IMR-90 (cell line): ENCODE measurements at regions not wholly inside any gene's neighbourhood (a gene's known extent, or its start where the extent isn't known, plus 50 kb on each side); places are given as distances from the start of the nearest gene placed in this dataset.

Experiments
- ATAC-seq: fragments of 200-7000 bp; cut with Tn5 transposase; 2 replicates; pipeline ENCODE4 v1.9.1; 2020; ENCODE audit warnings: low read depth, mild to moderate bottlenecking, moderate library complexity
- BruUV-seq: library from RNA; stranded (reverse); fragments of 400-500 nt; replicated peaks from 2 replicates; lab custom pipeline; 2021; lab: Mats Ljungman, UMichigan
- CTCF ChIA-PET: fragments of 300-600 bp; formaldehyde crosslinking; extraction: SDS; loops from one replicate; lab custom pipeline; 2021; ENCODE audit warnings: antibody characterized with exemption; lab: Yijun Ruan, JAX
- POLR2A ChIA-PET: fragments of 300-600 bp; sonication (Branson Sonifier 250); formaldehyde crosslinking; loops from one replicate; lab custom pipeline; 2022; ENCODE audit warnings: antibody characterized with exemption; ENCODE audit not compliant: unreplicated experiment; lab: Charles Lee
- DNase-seq: peaks from one replicate; pipeline ENCODE4 v3.0.0; 2013
- H2AFZ ChIP-seq: replicated peaks from 2 replicates; pipeline ENCODE3; 2013; ENCODE audit warnings: low read length, mild to moderate bottlenecking; ENCODE audit not compliant: poor library complexity
- H2AK5ac ChIP-seq: 2 replicates; pipeline ENCODE4 v1.6.1; 2013; ENCODE audit warnings: low read depth, low read length, inconsistent platforms
- H2AK9ac ChIP-seq: replicated peaks from 2 replicates; pipeline ENCODE3; 2013; ENCODE audit warnings: mild to moderate bottlenecking, low read depth, low read length, moderate library complexity; ENCODE audit not compliant: poor library complexity
- H2BK120ac ChIP-seq: 2 replicates; pipeline ENCODE4 v1.6.1; 2013; ENCODE audit warnings: low read depth, low read length, inconsistent platforms
- H2BK15ac ChIP-seq: 3 replicates; pipeline ENCODE4 v1.6.1; 2013; ENCODE audit warnings: low read depth, low read length, inconsistent platforms
- H2BK20ac ChIP-seq: 2 replicates; pipeline ENCODE4 v1.6.1; 2013; ENCODE audit warnings: low read depth, mild to moderate bottlenecking, inconsistent platforms, low read length, moderate library complexity
- H2BK5ac ChIP-seq: 2 replicates; pipeline ENCODE4 v1.6.1; 2013; ENCODE audit warnings: mild to moderate bottlenecking, low read depth, low read length, inconsistent platforms; ENCODE audit not compliant: poor library complexity, severe bottlenecking
- H3K14ac ChIP-seq: replicated peaks from 2 replicates; pipeline ENCODE4 v1.6.1; 2013; ENCODE audit warnings: low read depth, low read length, inconsistent platforms
- H3K18ac ChIP-seq: 2 replicates; pipeline ENCODE4 v1.6.1; 2013; ENCODE audit warnings: low read depth, low read length, control low read depth
- H3K23ac ChIP-seq: 2 replicates; pipeline ENCODE4 v1.6.1; 2013; ENCODE audit warnings: low read depth, low read length, inconsistent platforms
- H3K27ac ChIP-seq: 2 replicates; pipeline ENCODE4 v1.5.1; 2013; ENCODE audit warnings: mild to moderate bottlenecking, control low read depth, low read length; ENCODE audit not compliant: insufficient read depth
- H3K27me3 ChIP-seq: 2 replicates; pipeline ENCODE4 v1.6.1; 2013; ENCODE audit warnings: low read length; ENCODE audit not compliant: control insufficient read depth, insufficient read depth
- H3K36me3 ChIP-seq: 2 replicates; pipeline ENCODE4 v1.6.1; 2013; ENCODE audit warnings: low read length, mixed read lengths; ENCODE audit not compliant: control insufficient read depth, insufficient read depth
- H3K4ac ChIP-seq: 2 replicates; pipeline ENCODE4 v1.6.1; 2013; ENCODE audit warnings: low read depth, low read length, inconsistent platforms
- H3K4me1 ChIP-seq: 2 replicates; pipeline ENCODE4 v1.6.1; 2013; ENCODE audit warnings: low read length, mixed read lengths; ENCODE audit not compliant: control insufficient read depth, insufficient read depth
- H3K4me2 ChIP-seq: 2 replicates; pipeline ENCODE4 v1.6.1; 2013; ENCODE audit warnings: low read depth, mild to moderate bottlenecking, control low read depth, low read length, moderate library complexity
- H3K4me3 ChIP-seq: 2 replicates; pipeline ENCODE4 v1.5.1; 2013; ENCODE audit warnings: low read depth, mild to moderate bottlenecking, control low read depth, low read length, moderate library complexity; ENCODE audit not compliant: insufficient read depth
- H3K56ac ChIP-seq: 2 replicates; pipeline ENCODE4 v1.6.1; 2013; ENCODE audit warnings: low read length, inconsistent platforms; ENCODE audit not compliant: insufficient read depth; ENCODE audit errors: extremely low read depth
- H3K79me1 ChIP-seq, 2 experiments: 2 replicates each; pipeline ENCODE4 v1.6.1; 2013; ENCODE audit warnings: low read length in 2 of 2, inconsistent platforms in 1 of 2, low read depth in 1 of 2
- H3K9ac ChIP-seq: 2 replicates; pipeline ENCODE4 v1.6.1; 2013; ENCODE audit warnings: low read depth, low read length, control low read depth
- H3K9me1 ChIP-seq: 2 replicates; pipeline ENCODE4 v1.6.1; 2013; ENCODE audit warnings: low read length, inconsistent platforms; ENCODE audit not compliant: insufficient read depth
- H3K9me3 ChIP-seq: 2 replicates; pipeline ENCODE4 v1.6.1; 2013; ENCODE audit warnings: low read length; ENCODE audit not compliant: control insufficient read depth, insufficient read depth
- H4K20me1 ChIP-seq: 2 replicates; pipeline ENCODE4 v1.6.1; 2013; ENCODE audit warnings: low read length, inconsistent platforms; ENCODE audit not compliant: insufficient read depth
- H4K5ac ChIP-seq: 2 replicates; pipeline ENCODE4 v1.6.1; 2013; ENCODE audit warnings: mild to moderate bottlenecking, low read depth, low read length, control low read depth
- H4K8ac ChIP-seq, 2 experiments: 2 replicates each; pipeline ENCODE4 v1.6.1; 2013; ENCODE audit warnings: low read depth in 2 of 2, low read length in 2 of 2, control low read depth in 1 of 2, inconsistent platforms in 1 of 2
- H4K91ac ChIP-seq: 2 replicates; pipeline ENCODE4 v1.6.1; 2013; ENCODE audit warnings: low read depth, low read length, inconsistent platforms; ENCODE audit not compliant: insufficient read depth
- CEBPB ChIP-seq: IDR thresholded peaks from 2 replicates; pipeline ENCODE4 v1.6.1; 2012; ENCODE audit warnings: low read depth, low read length, improper control_type of control experiment
- CHD1 ChIP-seq: IDR thresholded peaks from 2 replicates; pipeline ENCODE4 v1.6.1; 2012; ENCODE audit warnings: low read depth, low read length, improper control_type of control experiment
- FOS ChIP-seq: fragments of 150-350 bp; IDR thresholded peaks from 2 replicates; pipeline ENCODE4 v1.6.1; 2016; ENCODE audit warnings: low read depth, low read length
- MAFK ChIP-seq: IDR thresholded peaks from 2 replicates; pipeline ENCODE4 v1.6.1; 2012; ENCODE audit warnings: low read depth, low read length, improper control_type of control experiment
- MXI1 ChIP-seq: IDR thresholded peaks from 2 replicates; pipeline ENCODE4 v1.6.1; 2012; ENCODE audit warnings: low read depth, mild to moderate bottlenecking, low read length, moderate library complexity, borderline replicate concordance
- NFE2L2 ChIP-seq: fragments of 150-350 bp; IDR thresholded peaks from 2 replicates; pipeline ENCODE4 v1.6.1; 2016; ENCODE audit warnings: low read depth, mild to moderate bottlenecking, low read length
- POLR2A ChIP-seq: IDR thresholded peaks from 2 replicates; pipeline ENCODE4 v1.6.1; 2012; ENCODE audit warnings: mild to moderate bottlenecking, low read depth, low read length
- RCOR1 ChIP-seq: IDR thresholded peaks from 2 replicates; pipeline ENCODE4 v1.6.1; 2012; ENCODE audit warnings: mild to moderate bottlenecking, low read length, improper control_type of control experiment; ENCODE audit not compliant: insufficient replicate concordance
- RFX5 ChIP-seq: IDR thresholded peaks from 2 replicates; pipeline ENCODE4 v1.8.0; 2012; ENCODE audit warnings: low read depth, mild to moderate bottlenecking, low read length, moderate library complexity
- SMC3 ChIP-seq: fragments of 150-350 bp; IDR thresholded peaks from 2 replicates; pipeline ENCODE4 v1.6.1; 2016; ENCODE audit warnings: low read depth, mild to moderate bottlenecking, antibody characterized with exemption, low read length, moderate library complexity
- WGBS, 2 experiments: methylation state at CpG; one replicate each; pipeline versions ENCODE4 v1.1.5 to v1.1.7; 2013; ENCODE audit warnings: missing lambda C conversion rate in 2 of 2; ENCODE audit not compliant: insufficient read length in 1 of 2; ENCODE audit errors: extremely low coverage in 2 of 2; 5-methylcytosine and 5-hydroxymethylcytosine counted together
- dilution Hi-C: fragments of 300-500 bp; cut with HindIII; formaldehyde crosslinking; loops from one replicate; pipeline ENCODE4 v1.14.3; 2018; ENCODE audit warnings: low sequenced_read_pairs; ENCODE audit not compliant: unreplicated experiment
- in situ Hi-C: fragments of 300-500 bp; cut with MboI; formaldehyde crosslinking; loops from 3 replicates; pipeline ENCODE4 v1.14.3; 2019; ENCODE audit warnings: low sequenced_read_pairs, inconsistent platforms, mixed read lengths
- intact Hi-C: fragments of 100-400 bp; cut with micrococcal nuclease; formaldehyde crosslinking; loops from 2 replicates; pipeline ENCODE4 v1.10.0; 2022
- TF ChIP-seq, protein P1 (sequence below): fragments of 150-350 bp; IDR thresholded peaks from 2 replicates; pipeline ENCODE4 v1.6.1; 2016; ENCODE audit warnings: low read depth, mild to moderate bottlenecking, low read length, moderate library complexity, borderline replicate concordance
- TF ChIP-seq, protein P2 (sequence below): conservative IDR thresholded peaks from 2 replicates; pipeline ENCODE4 v1.5.1; 2012; ENCODE audit warnings: mild to moderate bottlenecking, low read depth, low read length, improper control_type of control experiment

DNA sequence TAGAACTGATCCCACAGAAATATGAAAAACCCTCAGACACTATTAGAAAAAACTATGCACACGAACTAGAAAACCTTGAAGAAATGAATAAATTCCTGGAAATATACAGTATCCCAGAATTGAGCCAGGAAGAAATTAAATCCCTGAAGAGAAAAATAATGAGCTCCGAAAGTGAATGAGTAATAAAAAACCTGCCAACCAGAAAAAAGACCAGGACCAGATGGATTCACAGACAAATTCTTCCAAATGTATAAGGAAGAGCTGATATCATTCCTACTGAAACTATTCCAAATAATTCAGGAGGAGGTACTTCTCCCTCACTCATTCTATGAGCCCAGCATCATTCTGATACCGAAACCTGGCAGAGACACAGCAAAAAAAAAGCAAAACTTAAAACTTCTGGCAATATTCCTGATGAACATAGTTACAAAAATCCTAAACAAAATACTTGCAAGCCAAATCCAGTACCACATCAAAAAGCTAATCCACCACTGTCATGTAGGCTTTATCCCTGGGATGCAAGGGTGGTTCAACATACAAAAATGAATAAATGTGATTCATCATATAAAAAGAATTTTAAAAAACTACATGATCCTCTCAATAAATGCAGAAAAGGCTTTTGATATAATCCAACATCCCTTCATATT lies 1397.6 kb upstream of the DDX18 start:
- Histone ChIP-seq H3K27ac (no peak overlapping the region), H2AFZ (no peak overlapping the region)

More for the DNA sequence above, 1397.6 kb upstream of the DDX18 start:
- Histone ChIP-seq H3K4ac (no peak overlapping the region), H3K4me3 (no peak overlapping the region), H4K20me1 (no peaks in the 10 kb centered on the region), H3K27me3 (no peaks in the 10 kb centered on the region), H3K14ac (no peak overlapping the region), H3K4me2 (no peak overlapping the region), H3K9me3 (peaks cover 15% of the 10 kb centered on the region; the same call in 1 of the 2 replicates), H4K91ac (no peak overlapping the region), H4K5ac (no peak overlapping the region), H3K9me1 (no peaks in the 10 kb centered on the region), H3K56ac (no peak overlapping the region), H2AK5ac (no peak overlapping the region), H3K18ac (no peak overlapping the region), H2BK15ac (no peak overlapping the region), H3K36me3 (no peaks in the 10 kb centered on the region), H3K23ac (no peak overlapping the region), H2AK9ac (no peak overlapping the region), H2BK20ac (no peak overlapping the region), H3K4me1 (no peaks in the 10 kb centered on the region), H2BK120ac (no peak overlapping the region), H3K9ac (no peak overlapping the region), H4K8ac (no peak overlapping the region), H2BK5ac (no peak overlapping the region), H3K79me1 (no peaks in the 10 kb centered on the region)
- dilution Hi-C loops, result no loop called here
- ChIA-PET CTCF (no interaction called here), POLR2A (no interaction called here)
- no TSS peak for BruUV-seq
- intact Hi-C loops, result no loop called here
- DNase-seq (no peak), ATAC-seq (no peak)
- no CpG with 5 or more reads among the region's 3 CpGs for WGBS, 2 experiments
- in situ Hi-C loops, result no loop called here
- TF ChIP-seq, protein P1, sequence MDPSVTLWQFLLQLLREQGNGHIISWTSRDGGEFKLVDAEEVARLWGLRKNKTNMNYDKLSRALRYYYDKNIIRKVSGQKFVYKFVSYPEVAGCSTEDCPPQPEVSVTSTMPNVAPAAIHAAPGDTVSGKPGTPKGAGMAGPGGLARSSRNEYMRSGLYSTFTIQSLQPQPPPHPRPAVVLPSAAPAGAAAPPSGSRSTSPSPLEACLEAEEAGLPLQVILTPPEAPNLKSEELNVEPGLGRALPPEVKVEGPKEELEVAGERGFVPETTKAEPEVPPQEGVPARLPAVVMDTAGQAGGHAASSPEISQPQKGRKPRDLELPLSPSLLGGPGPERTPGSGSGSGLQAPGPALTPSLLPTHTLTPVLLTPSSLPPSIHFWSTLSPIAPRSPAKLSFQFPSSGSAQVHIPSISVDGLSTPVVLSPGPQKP, result no peak
- TF ChIP-seq RFX5 (no peak), RCOR1 (no peak), CHD1 (no peak), POLR2A (no peak), MXI1 (no peak), MAFK (no peak), SMC3 (no peak), CEBPB (no peak), FOS (no peak), NFE2L2 (no peak)
- TF ChIP-seq, protein P2, sequence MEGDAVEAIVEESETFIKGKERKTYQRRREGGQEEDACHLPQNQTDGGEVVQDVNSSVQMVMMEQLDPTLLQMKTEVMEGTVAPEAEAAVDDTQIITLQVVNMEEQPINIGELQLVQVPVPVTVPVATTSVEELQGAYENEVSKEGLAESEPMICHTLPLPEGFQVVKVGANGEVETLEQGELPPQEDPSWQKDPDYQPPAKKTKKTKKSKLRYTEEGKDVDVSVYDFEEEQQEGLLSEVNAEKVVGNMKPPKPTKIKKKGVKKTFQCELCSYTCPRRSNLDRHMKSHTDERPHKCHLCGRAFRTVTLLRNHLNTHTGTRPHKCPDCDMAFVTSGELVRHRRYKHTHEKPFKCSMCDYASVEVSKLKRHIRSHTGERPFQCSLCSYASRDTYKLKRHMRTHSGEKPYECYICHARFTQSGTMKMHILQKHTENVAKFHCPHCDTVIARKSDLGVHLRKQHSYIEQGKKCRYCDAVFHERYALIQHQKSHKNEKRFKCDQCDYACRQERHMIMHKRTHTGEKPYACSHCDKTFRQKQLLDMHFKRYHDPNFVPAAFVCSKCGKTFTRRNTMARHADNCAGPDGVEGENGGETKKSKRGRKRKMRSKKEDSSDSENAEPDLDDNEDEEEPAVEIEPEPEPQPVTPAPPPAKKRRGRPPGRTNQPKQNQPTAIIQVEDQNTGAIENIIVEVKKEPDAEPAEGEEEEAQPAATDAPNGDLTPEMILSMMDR, result no peak
